A673 (cell line): ENCODE measurements at regions not wholly inside any gene's neighbourhood (a gene's known extent, or its start where the extent isn't known, plus 50 kb on each side); places are given as distances from the start of the nearest gene placed in this dataset.

Experiments
- BruUV-seq: library from RNA; stranded (reverse); fragments of 400-500 nt; replicated peaks from 2 replicates; lab custom pipeline; 2021; lab: Mats Ljungman, UMichigan
- CTCF ChIA-PET: fragments of 300-600 bp; sonication (Branson Sonifier 250); formaldehyde crosslinking; loops from one replicate; lab custom pipeline; 2022; ENCODE audit warnings: antibody characterized with exemption; lab: Charles Lee
- POLR2A ChIA-PET: fragments of 300-600 bp; sonication (Branson Sonifier 250); formaldehyde crosslinking; loops from one replicate; lab custom pipeline; 2022; ENCODE audit warnings: antibody characterized with exemption; ENCODE audit not compliant: low non-redundant PET; lab: Charles Lee
- DNase-seq: peaks from one replicate; pipeline ENCODE4 v3.0.0-alpha.2; 2015; ENCODE audit warnings: low spot score
- H3K27ac ChIP-seq: fragments of 200-600 bp; sonication (generic); 2 replicates; pipeline ENCODE4 v1.5.1; 2016; ENCODE audit warnings: mixed run types, low read depth, mild to moderate bottlenecking, mixed read lengths, antibody characterized with exemption, low read length; ENCODE audit not compliant: poor library complexity, severe bottlenecking
- H3K27me3 ChIP-seq: fragments of 200-600 bp; sonication (generic); replicated peaks from 2 replicates; pipeline ENCODE4 v1.6.1; 2017; ENCODE audit warnings: mixed run types, low read depth, mild to moderate bottlenecking, mixed read lengths, antibody characterized with exemption, low read length; ENCODE audit not compliant: insufficient read depth, poor library complexity
- H3K36me3 ChIP-seq: fragments of 200-600 bp; sonication (generic); 2 replicates; pipeline ENCODE4 v1.6.1; 2016; ENCODE audit warnings: mixed run types, mild to moderate bottlenecking, mixed read lengths, antibody characterized with exemption, low read length; ENCODE audit not compliant: insufficient read depth, poor library complexity, severe bottlenecking
- H3K4me1 ChIP-seq: fragments of 200-600 bp; sonication (generic); 2 replicates; pipeline ENCODE4 v1.6.1; 2017; ENCODE audit warnings: mixed run types, mild to moderate bottlenecking, mixed read lengths, antibody characterized with exemption, low read length; ENCODE audit not compliant: insufficient read depth, poor library complexity, severe bottlenecking
- H3K4me3 ChIP-seq: fragments of 200-600 bp; sonication (generic); 2 replicates; pipeline ENCODE4 v1.5.1; 2016; ENCODE audit warnings: low read depth, mixed run types, mild to moderate bottlenecking, mixed read lengths, low read length; ENCODE audit not compliant: poor library complexity, severe bottlenecking
- H3K9me3 ChIP-seq: fragments of 200-600 bp; sonication (generic); 2 replicates; pipeline ENCODE4 v1.6.1; 2016; ENCODE audit warnings: mixed run types, low read depth, mild to moderate bottlenecking, mixed read lengths, antibody characterized with exemption, low read length; ENCODE audit not compliant: poor library complexity, severe bottlenecking
- CTCF ChIP-seq: fragments of 300-800, 200-600 bp; sonication (generic); conservative IDR thresholded peaks from 2 replicates; pipeline ENCODE4 v1.5.1; 2017; ENCODE audit warnings: low read depth, mild to moderate bottlenecking, antibody characterized with exemption, low read length, moderate library complexity, mixed read lengths
- EZH2 ChIP-seq: fragments of 200-600 bp; sonication (generic); IDR thresholded peaks from 2 replicates; pipeline ENCODE4 v1.6.1; 2017; ENCODE audit warnings: borderline replicate concordance, low read depth, mild to moderate bottlenecking, mixed read lengths, antibody characterized with exemption, low read length; ENCODE audit not compliant: poor library complexity, severe bottlenecking
- intact Hi-C: fragments of 100-400 bp; cut with micrococcal nuclease; formaldehyde crosslinking; loops from one replicate; pipeline ENCODE4 v1.10.0; 2022; ENCODE audit not compliant: unreplicated experiment

- ChIA-PET POLR2A (no interaction called here), CTCF (no interaction called here)
- intact Hi-C loops, result no loop called here
- no peak for DNase-seq
- Histone ChIP-seq H3K27me3 (no peaks in the 10 kb centered on the region), H3K27ac (no peak overlapping the region), H3K9me3 (no peaks in the 10 kb centered on the region), H3K4me1 (peaks cover 15% of the 10 kb centered on the region), H3K36me3 (no peaks in the 10 kb centered on the region), H3K4me3 (no peak overlapping the region)
- TF ChIP-seq CTCF (no peak), EZH2 (no peak)
- no TSS peak for BruUV-seq
Observed at GRCh38 chr2:12949406-12949805, 232.7 kb downstream of the TRIB2 start.

GRCh38 chr2:12950174-12950573, 233.4 kb downstream of the TRIB2 start:
- ChIA-PET POLR2A (no interaction called here), CTCF (no interaction called here)
- DNase-seq, result no peak
- no TSS peak for BruUV-seq
- TF ChIP-seq CTCF (no peak), EZH2 (no peak)
- intact Hi-C loops, result no loop called here
- no peak overlapping the region for H3K27ac ChIP-seq
- H3K4me3 ChIP-seq, result no peak overlapping the region
- H3K9me3 ChIP-seq, result no peaks in the 10 kb centered on the region
- no peaks in the 10 kb centered on the region for H3K36me3 ChIP-seq
- H3K27me3 ChIP-seq, result no peaks in the 10 kb centered on the region
- peaks cover 15% of the 10 kb centered on the region for H3K4me1 ChIP-seq

DNA sequence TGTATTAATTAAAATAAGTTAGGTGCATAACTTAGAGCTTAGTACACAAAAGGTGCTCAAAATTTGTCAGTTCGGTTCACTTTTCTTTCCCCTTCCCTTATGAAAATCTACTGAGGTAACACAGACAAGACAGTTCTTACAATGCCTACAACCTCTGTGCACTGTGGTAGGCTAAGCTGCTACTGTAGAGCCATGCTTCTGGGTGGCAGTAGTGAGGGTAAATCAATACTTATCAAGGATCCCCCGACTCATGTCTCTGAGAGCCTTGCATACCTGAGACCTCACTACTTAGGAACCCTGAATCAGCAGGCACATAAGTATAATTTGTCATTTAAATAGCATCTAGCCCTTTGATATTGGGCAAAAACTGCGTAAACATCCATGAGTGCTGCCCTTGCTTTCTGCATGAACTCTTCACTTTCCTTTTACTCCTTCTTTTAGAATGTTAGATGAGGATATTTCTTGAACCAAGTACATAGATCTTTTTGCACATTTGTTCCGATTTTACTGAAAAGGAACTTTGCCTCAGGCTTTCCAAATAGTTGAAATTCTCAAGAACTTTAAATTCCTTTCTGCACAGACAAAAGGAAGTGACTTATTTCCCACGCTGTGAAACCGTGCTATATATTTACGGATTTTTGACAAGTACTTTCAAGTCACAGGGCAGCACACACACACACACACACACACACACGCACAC, 234.4 kb downstream of the TRIB2 start:
- intact Hi-C loops, result no loop called here
- H3K4me3 ChIP-seq, result peak overlapping the region; percentile 2
- H3K4me1 ChIP-seq, result peaks cover 15% of the 10 kb centered on the region

More for the DNA sequence above, 234.4 kb downstream of the TRIB2 start:
- POLR2A ChIA-PET, result no interaction called here
- H3K27ac ChIP-seq, result no peak overlapping the region
- TF ChIP-seq EZH2, result no peak
- TF ChIP-seq CTCF, result no peak
- CTCF ChIA-PET, result no interaction called here
- BruUV-seq, result no TSS peak
- H3K36me3 ChIP-seq, result no peaks in the 10 kb centered on the region
- DNase-seq, result peak; percentile 74
- H3K9me3 ChIP-seq, result no peaks in the 10 kb centered on the region
- no peaks in the 10 kb centered on the region for H3K27me3 ChIP-seq
